Cardiac muscle cell (in vitro differentiated cells and primary cell): ENCODE measurements at regions not wholly inside any gene's neighbourhood (a gene's known extent, or its start where the extent isn't known, plus 50 kb on each side); places are given as distances from the start of the nearest gene placed in this dataset.
A peak's percentile ranks its signal among the peaks of the same experiment; 100 is the strongest.

Experiments used
- DNase-seq, 2 donors: peaks; one replicate each; pipeline versions ENCODE4 v3.0.0 to v3.0.0-alpha.2; 2010 to 2017; ENCODE audit warnings: low read depth in 1 of 2, low spot score in 1 of 2
- H3K27ac ChIP-seq: fragments of 200-600 bp; sonication (generic); 2 replicates; pipeline ENCODE4 v1.5.1; 2016
- H3K27me3 ChIP-seq: fragments of 200-600 bp; sonication (generic); 2 replicates; pipeline ENCODE4 v1.6.0; 2016; ENCODE audit warnings: control low read depth
- H3K36me3 ChIP-seq: fragments of 200-600 bp; sonication (generic); 2 replicates; pipeline ENCODE4 v1.5.1; 2016; ENCODE audit warnings: control low read depth
- H3K4me1 ChIP-seq: fragments of 200-600 bp; sonication (generic); 2 replicates; pipeline ENCODE4 v1.8.1; 2017; ENCODE audit warnings: low read depth, mild to moderate bottlenecking, mixed run types
- H3K4me3 ChIP-seq: fragments of 200-600 bp; sonication (generic); 2 replicates; pipeline ENCODE4 v1.5.1; 2016; ENCODE audit warnings: mild to moderate bottlenecking
- H3K9me3 ChIP-seq: fragments of 200-600 bp; sonication (generic); 2 replicates; pipeline ENCODE4 v1.5.1; 2017; ENCODE audit warnings: low read depth, mild to moderate bottlenecking, control low read depth
- TF ChIP-seq, protein P1 (sequence below): IDR thresholded peaks from 2 replicates; pipeline ENCODE4 v1.5.1; 2012; ENCODE audit warnings: low read depth, mild to moderate bottlenecking, low read length

- Histone ChIP-seq H3K27ac (no peak overlapping the region), H3K36me3 (no peaks in the 10 kb centered on the region), H3K4me1 (peaks cover 22% of the 10 kb centered on the region), H3K27me3 (no peaks in the 10 kb centered on the region), H3K9me3 (no peaks in the 10 kb centered on the region), H3K4me3 (no peak overlapping the region)
- TF ChIP-seq, protein P1, sequence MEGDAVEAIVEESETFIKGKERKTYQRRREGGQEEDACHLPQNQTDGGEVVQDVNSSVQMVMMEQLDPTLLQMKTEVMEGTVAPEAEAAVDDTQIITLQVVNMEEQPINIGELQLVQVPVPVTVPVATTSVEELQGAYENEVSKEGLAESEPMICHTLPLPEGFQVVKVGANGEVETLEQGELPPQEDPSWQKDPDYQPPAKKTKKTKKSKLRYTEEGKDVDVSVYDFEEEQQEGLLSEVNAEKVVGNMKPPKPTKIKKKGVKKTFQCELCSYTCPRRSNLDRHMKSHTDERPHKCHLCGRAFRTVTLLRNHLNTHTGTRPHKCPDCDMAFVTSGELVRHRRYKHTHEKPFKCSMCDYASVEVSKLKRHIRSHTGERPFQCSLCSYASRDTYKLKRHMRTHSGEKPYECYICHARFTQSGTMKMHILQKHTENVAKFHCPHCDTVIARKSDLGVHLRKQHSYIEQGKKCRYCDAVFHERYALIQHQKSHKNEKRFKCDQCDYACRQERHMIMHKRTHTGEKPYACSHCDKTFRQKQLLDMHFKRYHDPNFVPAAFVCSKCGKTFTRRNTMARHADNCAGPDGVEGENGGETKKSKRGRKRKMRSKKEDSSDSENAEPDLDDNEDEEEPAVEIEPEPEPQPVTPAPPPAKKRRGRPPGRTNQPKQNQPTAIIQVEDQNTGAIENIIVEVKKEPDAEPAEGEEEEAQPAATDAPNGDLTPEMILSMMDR, result no peak
- DNase-seq, result no peak
Measured at GRCh38 chr6:4651831-4652467, 124.3 kb upstream of the CDYL start.

DNA sequence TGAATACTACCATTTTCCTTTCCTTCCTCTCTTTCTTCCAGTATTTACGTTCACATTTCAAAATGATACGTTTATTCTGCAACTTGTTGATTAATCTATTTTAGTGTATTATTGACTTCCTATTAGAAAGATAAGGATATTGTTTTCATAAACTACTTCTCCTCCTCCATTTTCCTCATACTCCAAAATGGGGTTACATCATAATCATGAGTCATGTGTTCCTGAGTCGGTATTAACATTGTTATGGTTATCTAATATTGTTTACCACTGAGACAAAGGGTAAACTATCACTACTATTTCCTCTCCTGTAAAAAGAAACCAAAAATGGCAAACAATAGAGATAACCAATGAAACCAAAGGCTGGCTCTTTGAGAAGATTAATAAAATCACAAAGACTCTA lies 126.5 kb upstream of the CDYL start:
- peak in 1 of 2 donors; percentile 58 for DNase-seq

DNA sequence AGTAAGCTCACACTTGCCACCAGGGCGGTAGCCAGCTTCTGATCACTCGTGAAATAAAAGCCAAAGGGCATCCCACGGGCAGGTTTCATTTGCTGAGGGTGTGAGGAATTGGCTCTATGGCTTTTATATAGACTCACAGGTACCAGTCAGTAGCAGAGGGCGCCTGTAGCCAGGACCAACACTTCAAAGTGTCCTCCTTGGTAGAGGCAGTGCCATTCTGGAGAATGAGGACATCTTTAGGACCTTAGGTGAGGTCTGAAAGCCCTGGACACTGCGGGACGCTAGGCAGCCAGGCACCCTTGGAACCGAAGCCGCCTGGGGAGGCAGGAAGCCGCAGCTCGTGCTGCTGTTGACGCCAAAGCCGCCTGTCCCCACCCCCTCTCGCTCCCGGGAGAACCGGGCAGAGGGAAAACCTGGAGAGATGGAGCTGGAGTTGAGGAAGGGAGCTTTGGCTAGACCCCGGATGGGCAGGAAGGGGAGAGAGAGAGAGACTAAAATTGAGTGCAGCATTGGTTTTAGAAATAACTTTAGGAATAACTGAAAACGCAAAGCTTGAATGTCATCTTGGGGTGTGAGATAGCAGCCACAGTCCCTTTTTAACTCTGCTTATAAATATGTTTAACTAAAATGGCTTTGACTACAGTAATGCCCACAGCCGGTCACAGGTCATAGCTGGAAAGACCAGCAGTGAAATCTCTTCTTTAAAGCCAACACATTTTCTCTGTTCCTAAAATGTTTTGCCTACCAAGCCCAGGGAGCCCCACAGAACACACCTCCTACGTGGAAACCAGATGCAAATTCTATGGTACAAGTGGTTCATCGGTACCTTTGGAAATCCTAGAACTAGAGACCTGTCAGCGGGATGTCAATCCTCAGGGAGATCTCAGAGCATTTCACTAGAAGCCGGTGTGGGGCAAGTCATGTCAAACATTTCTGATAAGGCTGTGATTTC lies 128.5 kb upstream of the CDYL start:
- DNase-seq, result peak; percentile 87 to 89
- Histone ChIP-seq H3K9me3 (no peaks in the 10 kb centered on the region), H3K27me3 (no peaks in the 10 kb centered on the region), H3K27ac (peak overlapping the region; percentile 60), H3K4me1 (peaks cover 8% of the 10 kb centered on the region), H3K4me3 (peak overlapping the region; percentile 7), H3K36me3 (no peaks in the 10 kb centered on the region)
- TF ChIP-seq, protein P1, result no peak

More for the DNA sequence above, 126.5 kb upstream of the CDYL start:
- TF ChIP-seq, protein P1, result no peak
- H3K27me3 ChIP-seq, result no peaks in the 10 kb centered on the region
- H3K9me3 ChIP-seq, result no peaks in the 10 kb centered on the region
- H3K27ac ChIP-seq, result no peak overlapping the region
- H3K36me3 ChIP-seq, result no peaks in the 10 kb centered on the region
- peaks cover 11% of the 10 kb centered on the region for H3K4me1 ChIP-seq
- H3K4me3 ChIP-seq, result no peak overlapping the region

DNA sequence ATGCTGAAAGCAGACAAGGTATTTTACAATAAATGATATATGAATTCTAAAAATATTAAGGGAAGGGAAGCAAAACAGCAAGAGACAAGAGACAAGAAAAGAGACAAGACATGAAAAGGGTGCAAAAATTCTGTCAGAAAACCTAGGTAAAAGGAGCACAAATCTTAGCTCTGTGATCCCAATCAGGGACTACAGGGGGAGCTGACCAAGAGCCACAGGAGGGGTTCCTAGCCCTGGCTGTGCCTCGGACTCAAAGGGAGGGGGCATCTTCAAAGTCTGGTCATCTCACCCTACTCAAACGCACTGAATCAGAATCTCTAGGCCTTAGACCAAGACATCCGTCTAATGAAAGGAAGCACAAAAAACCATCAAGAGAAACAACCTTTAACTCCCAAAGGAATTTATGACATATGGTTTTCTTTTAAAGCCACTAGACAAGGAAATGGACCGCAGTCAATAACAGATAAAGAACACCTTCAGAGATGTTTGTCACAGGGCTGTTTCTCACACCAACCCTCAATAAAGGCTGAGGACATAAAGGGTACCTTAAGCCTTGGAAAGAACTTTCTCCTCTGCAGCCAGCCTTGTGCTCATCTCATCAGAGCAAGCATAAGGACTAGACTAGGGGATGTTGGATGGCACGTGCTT lies 130.4 kb upstream of the CDYL start:
- Histone ChIP-seq H3K4me3 (no peak overlapping the region), H3K9me3 (no peaks in the 10 kb centered on the region), H3K27me3 (no peaks in the 10 kb centered on the region), H3K36me3 (no peaks in the 10 kb centered on the region), H3K27ac (no peak overlapping the region), H3K4me1 (peaks cover 8% of the 10 kb centered on the region)
- TF ChIP-seq, protein P1, result peak; percentile 10
- no peak for DNase-seq

DNA sequence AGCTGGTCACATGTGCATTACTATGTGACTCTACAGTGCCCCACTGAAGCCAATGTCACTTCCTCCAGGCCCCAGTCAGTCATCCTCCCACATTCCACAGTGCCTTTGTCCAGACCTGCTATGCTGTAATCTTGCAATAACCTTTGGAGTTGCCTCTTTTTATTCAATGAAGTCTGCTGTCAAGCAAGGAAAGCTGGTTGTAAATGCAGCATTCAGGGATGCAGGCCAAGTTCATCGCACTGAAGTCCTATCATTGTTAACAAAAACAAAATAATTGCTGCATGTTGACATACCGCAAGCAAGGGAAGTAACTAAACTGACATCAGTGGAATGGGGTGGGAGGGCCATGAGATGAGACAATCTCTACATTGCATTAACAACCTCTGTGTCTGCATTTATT lies 131.2 kb upstream of the CDYL start:
- Histone ChIP-seq H3K9me3 (no peaks in the 10 kb centered on the region), H3K27me3 (no peaks in the 10 kb centered on the region), H3K27ac (no peak overlapping the region), H3K4me3 (no peak overlapping the region), H3K4me1 (peaks cover 8% of the 10 kb centered on the region), H3K36me3 (no peaks in the 10 kb centered on the region)
- no peak for DNase-seq
- TF ChIP-seq, protein P1, result no peak
